ENCODE measurements at regions not wholly inside any gene's neighbourhood (a gene's known extent, or its start where the extent isn't known, plus 50 kb on each side); places are given as distances from the start of the nearest gene placed in this dataset.
"Not testable (repeated sequence)": the region's sequence is repeated elsewhere in the genome, so short reads cannot be mapped to it uniquely, and the experiment has no call there.

GRCh38 chr19:34576292-34576691 is 94.7 kb downstream of the WTIP start:
- H3K4me1 ChIP-seq (ENCODE audit: low read depth): no peaks in the 10 kb centered on the region
- peaks cover 2% of the 10 kb centered on the region for H3K9me3 ChIP-seq
- H3K36me3 ChIP-seq (ENCODE audit: low read depth): no peaks in the 10 kb centered on the region
- H3K4me3 ChIP-seq: no peak overlapping the region
- ATAC-seq (no peak), DNase-seq (no peak)
- TF ChIP-seq, protein P1, sequence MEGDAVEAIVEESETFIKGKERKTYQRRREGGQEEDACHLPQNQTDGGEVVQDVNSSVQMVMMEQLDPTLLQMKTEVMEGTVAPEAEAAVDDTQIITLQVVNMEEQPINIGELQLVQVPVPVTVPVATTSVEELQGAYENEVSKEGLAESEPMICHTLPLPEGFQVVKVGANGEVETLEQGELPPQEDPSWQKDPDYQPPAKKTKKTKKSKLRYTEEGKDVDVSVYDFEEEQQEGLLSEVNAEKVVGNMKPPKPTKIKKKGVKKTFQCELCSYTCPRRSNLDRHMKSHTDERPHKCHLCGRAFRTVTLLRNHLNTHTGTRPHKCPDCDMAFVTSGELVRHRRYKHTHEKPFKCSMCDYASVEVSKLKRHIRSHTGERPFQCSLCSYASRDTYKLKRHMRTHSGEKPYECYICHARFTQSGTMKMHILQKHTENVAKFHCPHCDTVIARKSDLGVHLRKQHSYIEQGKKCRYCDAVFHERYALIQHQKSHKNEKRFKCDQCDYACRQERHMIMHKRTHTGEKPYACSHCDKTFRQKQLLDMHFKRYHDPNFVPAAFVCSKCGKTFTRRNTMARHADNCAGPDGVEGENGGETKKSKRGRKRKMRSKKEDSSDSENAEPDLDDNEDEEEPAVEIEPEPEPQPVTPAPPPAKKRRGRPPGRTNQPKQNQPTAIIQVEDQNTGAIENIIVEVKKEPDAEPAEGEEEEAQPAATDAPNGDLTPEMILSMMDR (IDR thresholded peaks at IDR 0.05): no peak
- intact Hi-C loops (cut with DNase I, micrococcal nuclease): no loop called here

DNA sequence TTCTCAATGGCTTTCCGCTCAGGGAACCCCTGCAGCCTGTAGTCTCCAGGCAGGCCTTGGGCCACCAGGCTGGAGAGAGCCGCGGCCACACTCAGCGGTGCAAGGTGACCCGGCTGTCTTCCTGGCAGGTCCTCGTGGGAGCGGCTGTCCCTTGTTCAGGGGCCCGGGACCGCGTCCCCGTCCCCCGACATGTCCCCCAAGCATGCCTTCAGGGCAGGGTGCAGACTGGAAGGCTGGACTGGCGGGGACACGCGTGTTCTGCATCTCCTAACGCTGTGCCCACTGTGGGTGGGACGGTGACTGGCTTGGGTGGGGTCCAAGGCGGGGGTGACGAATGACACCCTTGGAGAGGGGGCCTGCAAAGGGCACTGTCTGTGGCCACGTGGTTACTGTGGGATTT is 93.6 kb downstream of the WTIP start:
- Histone ChIP-seq H3K9me3 (peaks cover 13% of the 10 kb centered on the region), H3K4me3 (no peak overlapping the region), H3K36me3 (ENCODE audit: low read depth) (no peaks in the 10 kb centered on the region), H3K4me1 (ENCODE audit: low read depth) (no peaks in the 10 kb centered on the region)
- TF ChIP-seq, protein P1 (IDR thresholded peaks at IDR 0.05): no peak
- no peak for DNase-seq
- ATAC-seq: no peak
- intact Hi-C loops (cut with DNase I, micrococcal nuclease): no loop called here

DNA sequence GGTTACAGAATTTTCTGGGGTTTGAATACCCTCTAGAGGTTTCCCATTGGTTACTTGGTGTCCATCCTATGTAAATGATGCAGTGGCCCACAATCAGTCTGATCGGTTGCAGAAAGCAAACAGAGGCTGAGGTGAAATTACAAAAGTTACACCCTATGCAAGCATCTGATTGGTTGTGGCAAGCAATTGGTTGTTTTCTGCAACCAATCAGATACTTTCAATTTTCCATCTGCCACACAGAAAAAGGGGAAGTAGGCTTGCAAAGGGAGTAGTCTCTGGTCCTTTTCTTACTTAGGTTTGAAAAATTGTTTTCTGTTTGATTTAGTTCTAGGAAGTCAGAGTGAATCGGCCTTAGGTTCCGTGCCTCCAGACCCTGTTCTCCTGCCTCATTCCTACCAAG is 93.1 kb downstream of the WTIP start:
- intact Hi-C loops (cut with DNase I, micrococcal nuclease): no loop called here
- Histone ChIP-seq H3K4me3 (no peak overlapping the region), H3K36me3 (ENCODE audit: low read depth) (no peaks in the 10 kb centered on the region), H3K4me1 (ENCODE audit: low read depth) (no peaks in the 10 kb centered on the region), H3K9me3 (peaks cover 17% of the 10 kb centered on the region)
- DNase-seq (no peak), ATAC-seq (no peak)
- TF ChIP-seq, protein P1 (IDR thresholded peaks at IDR 0.05): no peak

- peaks cover 30% of the 10 kb centered on the region for H3K9me3 ChIP-seq
- no peak for ATAC-seq
- H3K4me3 ChIP-seq: no peak overlapping the region
- H3K4me1 ChIP-seq (ENCODE audit: low read depth): no peaks in the 10 kb centered on the region
- no peaks in the 10 kb centered on the region for H3K36me3 ChIP-seq (ENCODE audit: low read depth)
- TF ChIP-seq, protein P1 (IDR thresholded peaks at IDR 0.05): no peak
- DNase-seq: no peak
- intact Hi-C loops (cut with DNase I, micrococcal nuclease): no loop called here
Measured at GRCh38 chr19:34573226-34573864, 91.8 kb downstream of the WTIP start.

GRCh38 chr19:34570140-34570539 is 88.6 kb downstream of the WTIP start:
- ATAC-seq; H3K4me1 ChIP-seq (ENCODE audit: low read depth); DNase-seq; H3K36me3 ChIP-seq (ENCODE audit: low read depth); intact Hi-C loops (cut with DNase I, micrococcal nuclease); H3K4me3 ChIP-seq: not testable (repeated sequence)
- peaks cover 43% of the 10 kb centered on the region for H3K9me3 ChIP-seq

DNA sequence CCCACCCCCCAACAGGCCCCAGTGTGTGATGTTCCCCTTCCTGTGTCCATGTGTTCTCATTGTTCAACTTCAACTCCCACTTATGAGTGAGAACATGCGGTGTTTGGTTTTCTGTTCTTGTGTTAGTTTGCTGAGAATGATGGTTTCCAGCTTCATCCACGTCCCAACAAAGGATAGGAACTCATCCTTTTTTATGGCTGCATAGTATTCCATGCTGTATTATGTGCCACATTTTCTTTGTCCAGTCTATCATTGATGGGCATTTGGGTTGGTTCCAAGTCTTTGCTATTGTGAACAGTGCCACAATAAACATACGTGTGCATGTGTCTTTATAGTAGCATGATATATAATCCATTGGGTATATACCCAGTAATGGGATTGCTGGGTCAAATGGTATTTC is 80.8 kb downstream of the WTIP start:
- H3K4me1 ChIP-seq (ENCODE audit: low read depth); ATAC-seq; intact Hi-C loops (cut with DNase I, micrococcal nuclease); H3K9me3 ChIP-seq; H3K36me3 ChIP-seq (ENCODE audit: low read depth); H3K4me3 ChIP-seq; DNase-seq: not testable (repeated sequence)
